ENCODE measurements at regions not wholly inside any gene's neighbourhood (a gene's known extent, or its start where the extent isn't known, plus 50 kb on each side); places are given as distances from the start of the nearest gene placed in this dataset.

- intact Hi-C loops (cut with micrococcal nuclease), result no loop called here
- no peaks in the 10 kb centered on the region for H3K4me1 ChIP-seq (ENCODE audit: control insufficient read depth in 1 of 2, insufficient read depth in 2 of 2, low read length in 2 of 2)
- H3K27ac ChIP-seq (ENCODE audit: low read depth in 1 of 2, low read length in 2 of 2), result no peak overlapping the region
- no peak overlapping the region for H2AFZ ChIP-seq (ENCODE audit: insufficient read depth, low read depth, low read length, poor library complexity, severe bottlenecking)
- no peaks in the 10 kb centered on the region for H3K27me3 ChIP-seq (ENCODE audit: control insufficient read depth in 2 of 2, insufficient read depth in 2 of 2, low read length in 2 of 2)
- H3K36me3 ChIP-seq (replicated peaks in 1 of 2; ENCODE audit: control insufficient read depth in 1 of 2, insufficient read depth in 2 of 2, low read length in 2 of 2), result no peaks in the 10 kb centered on the region
- H3K9me3 ChIP-seq (replicated peaks in 1 of 2; ENCODE audit: control insufficient read depth in 1 of 2, insufficient read depth in 1 of 2, low read length in 2 of 2), result peaks cover 2 to 7% of the 10 kb centered on the region in 2 donors
- TF ChIP-seq CTCF (IDR thresholded peaks at IDR 0.05), result no peak
- no peaks in the 10 kb centered on the region for H3K79me2 ChIP-seq (ENCODE audit: insufficient read depth, low read length)
- H3K4me1 Mint-ChIP-seq, result no peaks in the 10 kb centered on the region
- H3K36me3 Mint-ChIP-seq, result no peaks in the 10 kb centered on the region
- no peak overlapping the region for H3K27ac Mint-ChIP-seq
- WGBS (ENCODE audit: insufficient coverage), result 89% methylated on average over 4 of the region's 5 CpGs
- DNase-seq, result no peak
- H3K4me2 ChIP-seq (replicated peaks; ENCODE audit: extremely low read depth, low read length, poor library complexity, severe bottlenecking), result no peak overlapping the region
- H3K4me3 ChIP-seq (replicated peaks in 1 of 3; ENCODE audit: low read depth in 2 of 3, low read length in 3 of 3), result no peak overlapping the region
- H3K9ac ChIP-seq (ENCODE audit: insufficient read depth, low read length, poor library complexity, severe bottlenecking), result no peak overlapping the region
- H4K20me1 ChIP-seq (ENCODE audit: insufficient read depth, low read length), result no peaks in the 10 kb centered on the region
- no peaks in the 10 kb centered on the region for H3K27me3 Mint-ChIP-seq (ENCODE audit: low read depth in 3 of 3)
- H3K4me3 Mint-ChIP-seq, result no peak overlapping the region
- H3K9me3 Mint-ChIP-seq, result peaks cover 0 to 4% (median 2%) of the 10 kb centered on the region in 7 donors
Observed at GRCh38 chr2:18980104-18980785, 378.2 kb downstream of the OSR1 start.

GRCh38 chr2:18977409-18977808 is 381.0 kb downstream of the OSR1 start:
- H3K27me3 Mint-ChIP-seq (ENCODE audit: low read depth in 3 of 3), result no peaks in the 10 kb centered on the region
- WGBS (ENCODE audit: insufficient coverage), result 82% methylated on average over 2 of the region's 3 CpGs
- DNase-seq, result no peak
- peaks cover 2 to 11% of the 10 kb centered on the region in 2 donors for H3K9me3 ChIP-seq (replicated peaks in 1 of 2; ENCODE audit: control insufficient read depth in 1 of 2, insufficient read depth in 1 of 2, low read length in 2 of 2)
- no peak overlapping the region for H3K27ac ChIP-seq (ENCODE audit: low read depth in 1 of 2, low read length in 2 of 2)
- no peaks in the 10 kb centered on the region for H3K4me1 Mint-ChIP-seq
- TF ChIP-seq CTCF (IDR thresholded peaks at IDR 0.05), result no peak
- no peaks in the 10 kb centered on the region for H3K4me1 ChIP-seq (ENCODE audit: control insufficient read depth in 1 of 2, insufficient read depth in 2 of 2, low read length in 2 of 2)
- H3K79me2 ChIP-seq (ENCODE audit: insufficient read depth, low read length), result no peaks in the 10 kb centered on the region
- no peak overlapping the region for H3K4me3 Mint-ChIP-seq
- H2AFZ ChIP-seq (ENCODE audit: insufficient read depth, low read depth, low read length, poor library complexity, severe bottlenecking), result no peak overlapping the region
- no peaks in the 10 kb centered on the region for H3K36me3 Mint-ChIP-seq
- no peak overlapping the region for H3K4me2 ChIP-seq (replicated peaks; ENCODE audit: extremely low read depth, low read length, poor library complexity, severe bottlenecking)
- intact Hi-C loops (cut with micrococcal nuclease), result no loop called here
- H3K27me3 ChIP-seq (ENCODE audit: control insufficient read depth in 2 of 2, insufficient read depth in 2 of 2, low read length in 2 of 2), result no peaks in the 10 kb centered on the region
- no peaks in the 10 kb centered on the region for H3K36me3 ChIP-seq (replicated peaks in 1 of 2; ENCODE audit: control insufficient read depth in 1 of 2, insufficient read depth in 2 of 2, low read length in 2 of 2)
- H3K9ac ChIP-seq (ENCODE audit: insufficient read depth, low read length, poor library complexity, severe bottlenecking), result no peak overlapping the region
- H3K9me3 Mint-ChIP-seq, result peaks cover 0 to 6% (median 3%) of the 10 kb centered on the region in 7 donors
- H3K27ac Mint-ChIP-seq, result no peak overlapping the region
- H3K4me3 ChIP-seq (replicated peaks in 1 of 3; ENCODE audit: low read depth in 2 of 3, low read length in 3 of 3), result no peak overlapping the region
- no peaks in the 10 kb centered on the region for H4K20me1 ChIP-seq (ENCODE audit: insufficient read depth, low read length)

Data from CD14-positive monocyte (primary cell).